H1 (cell line): ENCODE measurements at regions not wholly inside any gene's neighbourhood (a gene's known extent, or its start where the extent isn't known, plus 50 kb on each side); places are given as distances from the start of the nearest gene placed in this dataset.

Experiments
- CBX5 ChIP-seq: fragments of 300-800, 300-1000 bp; sonication (generic); IDR thresholded peaks from 2 replicates; pipeline ENCODE4 v1.7.1; 2016; ENCODE audit warnings: antibody characterized with exemption, low read length, low read depth
- CTBP2 ChIP-seq: IDR thresholded peaks from 2 replicates; pipeline ENCODE4 v1.7.0; 2011; ENCODE audit warnings: borderline replicate concordance, mild to moderate bottlenecking, moderate library complexity, mixed read lengths, low read length; ENCODE audit not compliant: insufficient read depth, insufficient read length
- EZH2 ChIP-seq: fragments of 200-600 bp; sonication (generic); IDR thresholded peaks from 2 replicates; pipeline ENCODE4 v1.7.1; 2012; ENCODE audit warnings: low read depth, mild to moderate bottlenecking, moderate library complexity, low read length, inconsistent platforms; ENCODE audit not compliant: severe bottlenecking
- JUN ChIP-seq: IDR thresholded peaks from 2 replicates; pipeline ENCODE4 v1.6.1; 2011; ENCODE audit warnings: low read depth, mild to moderate bottlenecking, improper control_type of control experiment, low read length
- JUND ChIP-seq: IDR thresholded peaks from 2 replicates; pipeline ENCODE4 v1.6.1; 2011; ENCODE audit warnings: mild to moderate bottlenecking, improper control_type of control experiment, low read length
- NRF1 ChIP-seq: IDR thresholded peaks from 2 replicates; pipeline ENCODE4 v1.6.1; 2011; ENCODE audit warnings: mild to moderate bottlenecking, low read depth, low read length, improper control_type of control experiment
- POLR2A ChIP-seq, 2 experiments: IDR thresholded peaks; 1 replicate in 1 of 2; 2 replicates in 1 of 2; pipeline ENCODE4 v1.6.1; 2011; ENCODE audit warnings: low read depth in 2 of 2, low read length in 2 of 2, mild to moderate bottlenecking in 2 of 2; ENCODE audit errors: control extremely low read depth in 1 of 2
- POLR2AphosphoS5 ChIP-seq: IDR thresholded peaks from 2 replicates; pipeline ENCODE4 v1.6.1; 2011; ENCODE audit warnings: low read depth, low read length
- SP2 ChIP-seq: IDR thresholded peaks from 2 replicates; pipeline ENCODE4 v1.6.1; 2012; ENCODE audit warnings: mild to moderate bottlenecking, low read length, inconsistent platforms
- SRF ChIP-seq: IDR thresholded peaks from 2 replicates; pipeline ENCODE4 v1.6.1; 2011; ENCODE audit warnings: mild to moderate bottlenecking, low read depth, low read length, moderate library complexity
- TCF12 ChIP-seq: IDR thresholded peaks from 2 replicates; pipeline ENCODE4 v1.6.1; 2011; ENCODE audit warnings: low read depth, mild to moderate bottlenecking, low read length
- TF ChIP-seq, protein P1 (sequence below), 3 experiments: IDR thresholded peaks; 1 replicate in 2 of 3; 2 replicates in 1 of 3; pipeline versions ENCODE4 v1.5.1 to v1.6.1; 2011; ENCODE audit warnings: low read length in 3 of 3, mild to moderate bottlenecking in 3 of 3, inconsistent platforms in 2 of 3, low read depth in 1 of 3, moderate library complexity in 1 of 3; ENCODE audit not compliant: insufficient read depth in 1 of 3; ENCODE audit errors: control extremely low read depth in 1 of 3

DNA sequence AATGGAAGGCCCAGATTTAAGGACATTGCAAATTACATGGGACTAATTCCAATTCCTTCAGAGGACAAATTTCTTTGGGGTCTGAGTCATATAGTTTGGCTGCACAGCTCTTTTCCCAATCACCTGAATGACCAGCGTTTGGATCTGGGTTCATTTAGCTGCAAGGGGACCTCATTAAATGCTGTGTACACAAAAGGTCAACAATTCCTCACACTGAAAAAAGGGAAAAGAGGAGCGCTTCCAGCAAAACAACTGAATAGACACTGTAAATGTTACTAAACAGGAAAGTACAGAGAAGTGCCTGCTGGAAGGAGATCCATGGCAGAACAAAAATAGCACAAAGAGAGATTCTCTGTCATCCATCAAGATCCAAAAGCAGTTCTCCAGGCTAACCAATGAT lies 356.0 kb upstream of the LMCD1 start:
- TF ChIP-seq SRF (no peak), POLR2A (IDR thresholded peaks at IDR 0.05; ENCODE audit: control extremely low read depth in 1 of 2, low read depth in 2 of 2, low read length in 2 of 2) (no peak), EZH2 (no peak), POLR2AphosphoS5 (no peak), JUN (no peak), SP2 (no peak), NRF1 (no peak), JUND (no peak), CTBP2 (no peak), TCF12 (no peak), CBX5 (no peak)
- TF ChIP-seq, protein P1, sequence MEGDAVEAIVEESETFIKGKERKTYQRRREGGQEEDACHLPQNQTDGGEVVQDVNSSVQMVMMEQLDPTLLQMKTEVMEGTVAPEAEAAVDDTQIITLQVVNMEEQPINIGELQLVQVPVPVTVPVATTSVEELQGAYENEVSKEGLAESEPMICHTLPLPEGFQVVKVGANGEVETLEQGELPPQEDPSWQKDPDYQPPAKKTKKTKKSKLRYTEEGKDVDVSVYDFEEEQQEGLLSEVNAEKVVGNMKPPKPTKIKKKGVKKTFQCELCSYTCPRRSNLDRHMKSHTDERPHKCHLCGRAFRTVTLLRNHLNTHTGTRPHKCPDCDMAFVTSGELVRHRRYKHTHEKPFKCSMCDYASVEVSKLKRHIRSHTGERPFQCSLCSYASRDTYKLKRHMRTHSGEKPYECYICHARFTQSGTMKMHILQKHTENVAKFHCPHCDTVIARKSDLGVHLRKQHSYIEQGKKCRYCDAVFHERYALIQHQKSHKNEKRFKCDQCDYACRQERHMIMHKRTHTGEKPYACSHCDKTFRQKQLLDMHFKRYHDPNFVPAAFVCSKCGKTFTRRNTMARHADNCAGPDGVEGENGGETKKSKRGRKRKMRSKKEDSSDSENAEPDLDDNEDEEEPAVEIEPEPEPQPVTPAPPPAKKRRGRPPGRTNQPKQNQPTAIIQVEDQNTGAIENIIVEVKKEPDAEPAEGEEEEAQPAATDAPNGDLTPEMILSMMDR (IDR thresholded peaks at IDR 0.05; ENCODE audit: control extremely low read depth in 1 of 3, insufficient read depth in 1 of 3, low read depth in 1 of 3, low read length in 3 of 3), result no peak
